K562 (cell line): ENCODE measurements at regions not wholly inside any gene's neighbourhood (a gene's known extent, or its start where the extent isn't known, plus 50 kb on each side); places are given as distances from the start of the nearest gene placed in this dataset.

Experiments used
- ATAC-seq: fragments of 200-7000 bp; cut with Tn5 transposase; 3 replicates; pipeline ENCODE4 v1.9.1; 2020; ENCODE audit warnings: moderate library complexity
- BruUV-seq: library from RNA; stranded (reverse); fragments of 400-500 nt; replicated peaks from 2 replicates; lab custom pipeline; 2021; lab: Mats Ljungman, UMichigan
- CTCF ChIA-PET: fragments of 300-600 bp; formaldehyde crosslinking; extraction: SDS; loops from one replicate; lab custom pipeline; 2021; ENCODE audit warnings: low intra/inter-chr PET ratio; lab: Yijun Ruan, JAX
- POLR2A ChIA-PET: fragments of 300-600, 350-650 bp; sonication (Branson Sonifier 250); formaldehyde crosslinking; extraction: SDS; loops from one replicate; lab custom pipeline; 2021; ENCODE audit warnings: antibody characterized with exemption, inconsistent platforms; lab: Yijun Ruan, JAX
- DNase-seq, 4 experiments: peaks; one replicate each; pipeline versions ENCODE4 v3.0.0 to v3.0.0-alpha.2; 2011 to 2018; ENCODE audit warnings: low spot score in 3 of 4, mixed read lengths in 3 of 4; ENCODE audit errors: extremely low read depth in 1 of 4
- FAIRE-seq: peaks from 2 replicates; lab custom pipeline; 2011; peaks lifted over from hg19 to GRCh38; lab: Jason Lieb, UNC
- H2AFZ ChIP-seq: 2 replicates; pipeline ENCODE4 v1.6.0; 2011; ENCODE audit warnings: low read depth, low read length, control low read depth, inconsistent platforms
- H3K27ac ChIP-seq: fragments of 200-600 bp; 3 replicates; pipeline ENCODE4 v1.8.0; 2011; ENCODE audit warnings: low read depth, mild to moderate bottlenecking, control low read depth, inconsistent platforms, low read length, moderate library complexity, mixed read lengths; ENCODE audit errors: extremely low read depth
- H3K27me3 ChIP-seq, 2 experiments: fragments of 300-600 bp in 1 of 2; 2 replicates in 1 of 2; 3 replicates in 1 of 2; pipeline versions ENCODE4 v1.6.0 to v1.8.0; 2011; ENCODE audit warnings: inconsistent platforms in 2 of 2, low read length in 2 of 2, mild to moderate bottlenecking in 1 of 2, mixed read lengths in 1 of 2, moderate library complexity in 1 of 2; ENCODE audit not compliant: control insufficient read depth in 2 of 2, insufficient read depth in 2 of 2
- H3K36me3 ChIP-seq: fragments of 300-600 bp; 3 replicates; pipeline ENCODE4 v1.8.0; 2011; ENCODE audit warnings: mild to moderate bottlenecking, low read length, inconsistent platforms; ENCODE audit not compliant: control insufficient read depth, insufficient read depth
- H3K4me1 ChIP-seq, 2 experiments: fragments of 200-600 bp in 1 of 2; replicated peaks in 1 of 2; 2 replicates in 1 of 2; 3 replicates in 1 of 2; pipeline versions ENCODE4 v1.5.1 to v1.8.0; 2011; ENCODE audit warnings: inconsistent platforms in 2 of 2, low read length in 2 of 2, mild to moderate bottlenecking in 1 of 2, mixed read lengths in 1 of 2, moderate library complexity in 1 of 2; ENCODE audit not compliant: control insufficient read depth in 2 of 2, insufficient read depth in 2 of 2
- H3K4me2 ChIP-seq: 2 replicates; pipeline ENCODE4 v1.6.1; 2011; ENCODE audit warnings: low read length, control low read depth, inconsistent platforms, mixed read lengths; ENCODE audit not compliant: insufficient read depth
- H3K4me3 ChIP-seq: fragments of 200-600 bp; sonication (generic), shearing (Covaris generic); 2 replicates; pipeline ENCODE4 v1.5.1; 2016; ENCODE audit warnings: control low read depth, inconsistent platforms
- H3K79me2 ChIP-seq: fragments of 200-600 bp; 3 replicates; pipeline ENCODE4 v1.8.0; 2011; ENCODE audit warnings: low read length, inconsistent platforms; ENCODE audit not compliant: control insufficient read depth, insufficient read depth
- H3K9ac ChIP-seq, 2 experiments: 2 replicates each; pipeline versions ENCODE4 v1.6.0 to v1.6.1; 2011; ENCODE audit warnings: low read depth in 2 of 2, low read length in 2 of 2, control low read depth in 1 of 2, inconsistent platforms in 1 of 2, mild to moderate bottlenecking in 1 of 2, mixed read lengths in 1 of 2; ENCODE audit not compliant: insufficient read depth in 1 of 2
- H3K9me1 ChIP-seq: one replicate; pipeline ENCODE4 v1.6.0; 2011; ENCODE audit warnings: inconsistent platforms, mild to moderate bottlenecking, low read length, moderate library complexity; ENCODE audit not compliant: control insufficient read depth, insufficient read depth
- H3K9me3 ChIP-seq: replicated peaks from 2 replicates; pipeline ENCODE4 v1.5.1; 2011; ENCODE audit warnings: low read depth, low read length, inconsistent platforms; ENCODE audit not compliant: control insufficient read depth, insufficient read depth
- H4K20me1 ChIP-seq: replicated peaks from 2 replicates; pipeline ENCODE4 v1.6.1; 2011; ENCODE audit warnings: low read length, inconsistent platforms, mixed read lengths; ENCODE audit not compliant: control insufficient read depth, insufficient read depth
- BACH1 ChIP-seq: fragments of 200-800 bp; sonication (Bioruptor generic); IDR thresholded peaks from 2 replicates; pipeline ENCODE4 v1.6.1; 2016; ENCODE audit warnings: missing genetic modification characterization, missing compliant biosample characterization
- C11orf30 ChIP-seq: fragments of 450-650 bp; IDR thresholded peaks from 2 replicates; pipeline ENCODE4 v1.6.1; 2016; ENCODE audit warnings: low read depth, mild to moderate bottlenecking
- ELF2 ChIP-seq: fragments of 250-450 bp; sonication (Bioruptor Pico); IDR thresholded peaks from 2 replicates; pipeline ENCODE4 v1.5.0; 2021; ENCODE audit warnings: mild to moderate bottlenecking
- JUND ChIP-seq, 2 experiments: IDR thresholded peaks; 2 replicates in 1 of 2; 3 replicates in 1 of 2; pipeline ENCODE4 v1.6.1; 2011; ENCODE audit warnings: borderline replicate concordance in 2 of 2, low read depth in 2 of 2, low read length in 2 of 2, improper control_type of control experiment in 1 of 2, missing biosample characterization in 1 of 2, missing genetic modification characterization in 1 of 2, missing genetic modification reagents in 1 of 2
- MAFK ChIP-seq: IDR thresholded peaks from 2 replicates; pipeline ENCODE4 v1.6.1; 2011; ENCODE audit warnings: low read length, improper control_type of control experiment
- MECOM ChIP-seq: fragments of 250-450 bp; sonication (Bioruptor Pico); IDR thresholded peaks from 2 replicates; pipeline ENCODE4 v1.8.0; 2022; ENCODE audit warnings: inconsistent platforms
- RAD21 ChIP-seq, 2 experiments: fragments of 250-450 bp in 1 of 2; fragments of 450-650 bp in 1 of 2; sonication (Bioruptor Pico) in 1 of 2; formaldehyde crosslinking in 1 of 2; IDR thresholded peaks in 1 of 2; conservative IDR thresholded peaks in 1 of 2; 2 replicates each; pipeline versions ENCODE4 v1.4.0 to v1.8.0; 2020 to 2022; ENCODE audit warnings: mild to moderate bottlenecking in 2 of 2, moderate library complexity in 1 of 2
- RFX1 ChIP-seq: fragments of 450-650 bp; IDR thresholded peaks from 2 replicates; pipeline ENCODE4 v1.6.1; 2016; ENCODE audit warnings: mild to moderate bottlenecking, moderate library complexity
- SIN3A ChIP-seq, 2 experiments: fragments of 150-350 bp in 1 of 2; IDR thresholded peaks; 2 replicates each; pipeline ENCODE4 v1.6.1; 2011 to 2016; ENCODE audit warnings: borderline replicate concordance in 2 of 2, low read depth in 2 of 2, low read length in 2 of 2, mild to moderate bottlenecking in 2 of 2, moderate library complexity in 2 of 2; ENCODE audit not compliant: control insufficient read depth in 1 of 2
- SPI1 ChIP-seq: IDR thresholded peaks from 2 replicates; pipeline ENCODE4 v1.6.1; 2011; ENCODE audit warnings: low read depth, low read length, control low read depth, borderline replicate concordance
- ZNF12 ChIP-seq: sonication (generic); formaldehyde crosslinking; IDR thresholded peaks from 2 replicates; pipeline ENCODE4 v1.4.0; 2020; ENCODE audit warnings: mild to moderate bottlenecking, missing genetic modification reagents
- ZNF436 ChIP-seq: fragments of 250-450, 450-650 bp; sonication (Bioruptor Pico); formaldehyde crosslinking; IDR thresholded peaks from 2 replicates; pipeline ENCODE4 v1.7.0; 2020; ENCODE audit warnings: mild to moderate bottlenecking
- WGBS: fragments of 100-300 bp; shearing (Covaris generic); methylation state at CpG from one replicate; pipeline ENCODE4 v1.1.6; 2016; ENCODE audit warnings: low coverage, mixed read lengths; ENCODE audit not compliant: insufficient coverage; ENCODE audit errors: missing lambda C conversion rate; 5-methylcytosine and 5-hydroxymethylcytosine counted together
- in situ Hi-C: fragments of 300-500 bp; cut with MboI; formaldehyde crosslinking; loops from 4 replicates; pipeline ENCODE4 v1.15.0; 2018; ENCODE audit warnings: inconsistent platforms, mixed read lengths
- intact Hi-C: fragments of 100-400 bp; cut with micrococcal nuclease; formaldehyde crosslinking; loops from 2 replicates; pipeline ENCODE4 v1.14.2; 2022
- TF ChIP-seq, protein P1 (sequence below): fragments of 250-450 bp; sonication (Bioruptor Pico); IDR thresholded peaks from 2 replicates; pipeline ENCODE4 v1.6.1; 2021; ENCODE audit warnings: mild to moderate bottlenecking
- TF ChIP-seq, protein P2 (sequence below): fragments of 250-450 bp; sonication (Bioruptor Pico); IDR thresholded peaks from 2 replicates; pipeline ENCODE4 v1.8.0; 2021; ENCODE audit warnings: borderline replicate concordance, mild to moderate bottlenecking, moderate library complexity; ENCODE audit not compliant: poor library complexity, severe bottlenecking
- TF ChIP-seq, protein P3 (sequence below): fragments of 450-650 bp; IDR thresholded peaks from 2 replicates; pipeline ENCODE4 v1.6.1; 2018; ENCODE audit not compliant: partially characterized antibody
- TF ChIP-seq, protein P4 (sequence below), 2 experiments: fragments of 450-650 bp in 1 of 2; sonication (generic) in 1 of 2; formaldehyde crosslinking in 1 of 2; IDR thresholded peaks in 1 of 2; conservative IDR thresholded peaks in 1 of 2; 2 replicates each; pipeline versions ENCODE4 v1.6.1 to v1.8.1; 2016 to 2023; ENCODE audit warnings: mild to moderate bottlenecking in 2 of 2, moderate library complexity in 2 of 2, inconsistent platforms in 1 of 2, missing genetic modification reagents in 1 of 2

DNA sequence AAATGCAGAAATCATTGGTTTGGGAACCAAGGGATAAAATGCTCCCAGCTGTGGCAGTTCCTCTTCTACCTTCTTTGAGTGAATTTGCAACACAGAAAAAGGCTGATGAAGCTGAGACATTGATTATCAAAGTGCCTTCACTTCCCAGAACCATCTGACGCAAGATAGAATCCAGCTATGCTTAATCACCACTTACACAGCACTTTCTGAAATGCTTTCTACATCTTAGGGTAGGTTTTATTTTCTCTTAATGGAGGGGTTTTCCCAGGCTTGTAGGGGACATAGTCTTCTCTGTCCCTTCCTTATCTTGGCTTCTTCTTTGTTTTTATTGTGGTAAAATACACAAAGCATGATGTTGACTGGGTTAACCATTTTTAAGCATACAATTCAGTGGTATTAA is 332.6 kb upstream of the ZNF32 start:
- H3K27ac ChIP-seq, result no peak overlapping the region
- no peak overlapping the region for H3K4me2 ChIP-seq
- no peaks in the 10 kb centered on the region for H4K20me1 ChIP-seq
- peaks cover 0 to 18% of the 10 kb centered on the region in 2 experiments; a peak in 2 of 5 replicates for H3K27me3 ChIP-seq
- FAIRE-seq (no peak), DNase-seq (no peak), ATAC-seq (no peak)
- H3K9ac ChIP-seq, result no peak overlapping the region
- no TSS peak for BruUV-seq
- peaks cover 7 to 16% of the 10 kb centered on the region in 2 experiments; a peak in 4 of 5 replicates for H3K4me1 ChIP-seq
- CTCF ChIA-PET, result no interaction called here
- intact Hi-C loops, result no loop called here
- no peaks in the 10 kb centered on the region for H3K9me3 ChIP-seq
- 5% methylated on average over 1 of the region's 1 CpG for WGBS
- POLR2A ChIA-PET, result interaction anchor here (0.9 kb wide), 1 partner anchor 19 kb away, joined by 3 read pairs; no protein-coding TSS in a partner anchor
- H3K36me3 ChIP-seq, result no peaks in the 10 kb centered on the region
- no peak overlapping the region for H2AFZ ChIP-seq
- no peaks in the 10 kb centered on the region for H3K9me1 ChIP-seq
- no peak overlapping the region for H3K4me3 ChIP-seq
- in situ Hi-C loops, result no loop called here
- no peaks in the 10 kb centered on the region for H3K79me2 ChIP-seq
- TF ChIP-seq, protein P1, sequence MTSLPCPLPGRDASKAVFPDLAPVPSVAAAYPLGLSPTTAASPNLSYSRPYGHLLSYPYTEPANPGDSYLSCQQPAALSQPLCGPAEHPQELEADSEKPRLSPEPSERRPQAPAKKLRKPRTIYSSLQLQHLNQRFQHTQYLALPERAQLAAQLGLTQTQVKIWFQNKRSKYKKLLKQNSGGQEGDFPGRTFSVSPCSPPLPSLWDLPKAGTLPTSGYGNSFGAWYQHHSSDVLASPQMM (CRISPR knock-in tag), result no peak
- TF ChIP-seq, protein P2, sequence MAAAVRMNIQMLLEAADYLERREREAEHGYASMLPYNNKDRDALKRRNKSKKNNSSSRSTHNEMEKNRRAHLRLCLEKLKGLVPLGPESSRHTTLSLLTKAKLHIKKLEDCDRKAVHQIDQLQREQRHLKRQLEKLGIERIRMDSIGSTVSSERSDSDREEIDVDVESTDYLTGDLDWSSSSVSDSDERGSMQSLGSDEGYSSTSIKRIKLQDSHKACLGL (CRISPR knock-in tag), result no peak
- peak; percentile 92; the same call in 1 of the 2 replicates for TF ChIP-seq BACH1 (tag)
- peak; percentile 54 for TF ChIP-seq MAFK
- no peak for TF ChIP-seq ZNF436 (CRISPR knock-in tag)
- TF ChIP-seq SPI1, result 0 out of 2 replicates have a peak, but pooled peaks have one; percentile 36
- TF ChIP-seq, protein P3, sequence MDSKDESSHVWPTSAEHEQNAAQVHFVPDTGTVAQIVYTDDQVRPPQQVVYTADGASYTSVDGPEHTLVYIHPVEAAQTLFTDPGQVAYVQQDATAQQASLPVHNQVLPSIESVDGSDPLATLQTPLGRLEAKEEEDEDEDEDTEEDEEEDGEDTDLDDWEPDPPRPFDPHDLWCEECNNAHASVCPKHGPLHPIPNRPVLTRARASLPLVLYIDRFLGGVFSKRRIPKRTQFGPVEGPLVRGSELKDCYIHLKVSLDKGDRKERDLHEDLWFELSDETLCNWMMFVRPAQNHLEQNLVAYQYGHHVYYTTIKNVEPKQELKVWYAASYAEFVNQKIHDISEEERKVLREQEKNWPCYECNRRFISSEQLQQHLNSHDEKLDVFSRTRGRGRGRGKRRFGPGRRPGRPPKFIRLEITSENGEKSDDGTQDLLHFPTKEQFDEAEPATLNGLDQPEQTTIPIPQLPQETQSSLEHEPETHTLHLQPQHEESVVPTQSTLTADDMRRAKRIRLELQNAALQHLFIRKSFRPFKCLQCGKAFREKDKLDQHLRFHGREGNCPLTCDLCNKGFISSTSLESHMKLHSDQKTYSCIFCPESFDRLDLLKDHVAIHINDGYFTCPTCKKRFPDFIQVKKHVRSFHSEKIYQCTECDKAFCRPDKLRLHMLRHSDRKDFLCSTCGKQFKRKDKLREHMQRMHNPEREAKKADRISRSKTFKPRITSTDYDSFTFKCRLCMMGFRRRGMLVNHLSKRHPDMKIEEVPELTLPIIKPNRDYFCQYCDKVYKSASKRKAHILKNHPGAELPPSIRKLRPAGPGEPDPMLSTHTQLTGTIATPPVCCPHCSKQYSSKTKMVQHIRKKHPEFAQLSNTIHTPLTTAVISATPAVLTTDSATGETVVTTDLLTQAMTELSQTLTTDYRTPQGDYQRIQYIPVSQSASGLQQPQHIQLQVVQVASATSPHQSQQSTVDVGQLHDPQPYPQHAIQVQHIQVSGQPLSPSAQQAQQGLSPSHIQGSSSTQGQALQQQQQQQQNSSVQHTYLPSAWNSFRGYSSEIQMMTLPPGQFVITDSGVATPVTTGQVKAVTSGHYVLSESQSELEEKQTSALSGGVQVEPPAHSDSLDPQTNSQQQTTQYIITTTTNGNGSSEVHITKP, result peak; percentile 56
- no peak for TF ChIP-seq JUND (IDR thresholded peaks at IDR 0.05; ENCODE audit: borderline replicate concordance, low read depth, low read length)
- TF ChIP-seq JUND (tag; IDR thresholded peaks at IDR 0.05; ENCODE audit: borderline replicate concordance, low read depth, low read length), result peak; percentile 24; the same call in 1 of the 3 replicates
- TF ChIP-seq RFX1, result no peak
- no peak for TF ChIP-seq RAD21 (CRISPR knock-in tag; conservative IDR thresholded peaks at IDR 0.05 in 1 of 2, IDR thresholded peaks at IDR 0.05 in 1 of 2)
- TF ChIP-seq ELF2 (CRISPR knock-in tag), result no peak
- TF ChIP-seq ZNF12 (CRISPR knock-in tag), result no peak
- TF ChIP-seq C11orf30, result peak; percentile 60; the same call in 1 of the 2 replicates
- TF ChIP-seq, protein P4, sequence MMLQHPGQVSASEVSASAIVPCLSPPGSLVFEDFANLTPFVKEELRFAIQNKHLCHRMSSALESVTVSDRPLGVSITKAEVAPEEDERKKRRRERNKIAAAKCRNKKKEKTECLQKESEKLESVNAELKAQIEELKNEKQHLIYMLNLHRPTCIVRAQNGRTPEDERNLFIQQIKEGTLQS (IDR thresholded peaks at IDR 0.05), result peak; percentile 47; the same call in 1 of the 2 replicates
- TF ChIP-seq, protein P4 (CRISPR knock-in tag; conservative IDR thresholded peaks at IDR 0.05), result no peak
- no peak for TF ChIP-seq MECOM (CRISPR knock-in tag)
- TF ChIP-seq SIN3A (IDR thresholded peaks at IDR 0.05; ENCODE audit: borderline replicate concordance in 2 of 2, control insufficient read depth in 1 of 2, low read depth in 2 of 2, low read length in 2 of 2), result no peak
